ENCODE measurements at regions not wholly inside any gene's neighbourhood (a gene's known extent, or its start where the extent isn't known, plus 50 kb on each side); places are given as distances from the start of the nearest gene placed in this dataset.

DNA sequence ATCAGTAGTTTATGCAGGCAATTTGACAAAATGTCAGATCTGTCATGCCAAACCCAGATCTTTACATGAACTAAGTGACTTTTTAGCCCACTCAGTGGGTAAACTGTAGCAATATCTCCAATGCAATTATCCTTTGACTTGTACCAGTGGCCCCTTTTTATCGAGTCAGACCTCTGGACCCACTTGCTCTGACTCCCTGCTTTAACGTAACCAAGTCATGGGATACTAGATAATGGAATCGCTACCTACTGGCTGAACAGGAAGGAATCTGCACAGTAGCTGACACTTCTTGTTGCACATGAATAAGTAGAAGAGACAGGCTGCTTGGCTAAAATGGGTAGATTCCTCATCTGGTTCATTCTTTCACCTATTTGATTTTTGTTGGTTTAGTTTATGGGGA lies 128.4 kb upstream of the LYPLAL1 start:
- TF ChIP-seq, protein P1, sequence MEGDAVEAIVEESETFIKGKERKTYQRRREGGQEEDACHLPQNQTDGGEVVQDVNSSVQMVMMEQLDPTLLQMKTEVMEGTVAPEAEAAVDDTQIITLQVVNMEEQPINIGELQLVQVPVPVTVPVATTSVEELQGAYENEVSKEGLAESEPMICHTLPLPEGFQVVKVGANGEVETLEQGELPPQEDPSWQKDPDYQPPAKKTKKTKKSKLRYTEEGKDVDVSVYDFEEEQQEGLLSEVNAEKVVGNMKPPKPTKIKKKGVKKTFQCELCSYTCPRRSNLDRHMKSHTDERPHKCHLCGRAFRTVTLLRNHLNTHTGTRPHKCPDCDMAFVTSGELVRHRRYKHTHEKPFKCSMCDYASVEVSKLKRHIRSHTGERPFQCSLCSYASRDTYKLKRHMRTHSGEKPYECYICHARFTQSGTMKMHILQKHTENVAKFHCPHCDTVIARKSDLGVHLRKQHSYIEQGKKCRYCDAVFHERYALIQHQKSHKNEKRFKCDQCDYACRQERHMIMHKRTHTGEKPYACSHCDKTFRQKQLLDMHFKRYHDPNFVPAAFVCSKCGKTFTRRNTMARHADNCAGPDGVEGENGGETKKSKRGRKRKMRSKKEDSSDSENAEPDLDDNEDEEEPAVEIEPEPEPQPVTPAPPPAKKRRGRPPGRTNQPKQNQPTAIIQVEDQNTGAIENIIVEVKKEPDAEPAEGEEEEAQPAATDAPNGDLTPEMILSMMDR (IDR thresholded peaks at IDR 0.05), result no peak
- no peak for TF ChIP-seq MYC (IDR thresholded peaks at IDR 0.05; ENCODE audit: borderline replicate concordance, low read length)
- TF ChIP-seq EP300 (IDR thresholded peaks at IDR 0.05), result no peak
- TF ChIP-seq JUNB (IDR thresholded peaks at IDR 0.05), result no peak
- no peak for TF ChIP-seq JUN (IDR thresholded peaks at IDR 0.05)
- TF ChIP-seq, protein P2, sequence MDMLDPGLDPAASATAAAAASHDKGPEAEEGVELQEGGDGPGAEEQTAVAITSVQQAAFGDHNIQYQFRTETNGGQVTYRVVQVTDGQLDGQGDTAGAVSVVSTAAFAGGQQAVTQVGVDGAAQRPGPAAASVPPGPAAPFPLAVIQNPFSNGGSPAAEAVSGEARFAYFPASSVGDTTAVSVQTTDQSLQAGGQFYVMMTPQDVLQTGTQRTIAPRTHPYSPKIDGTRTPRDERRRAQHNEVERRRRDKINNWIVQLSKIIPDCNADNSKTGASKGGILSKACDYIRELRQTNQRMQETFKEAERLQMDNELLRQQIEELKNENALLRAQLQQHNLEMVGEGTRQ (IDR thresholded peaks at IDR 0.05), result no peak
